ENCODE measurements at regions not wholly inside any gene's neighbourhood (a gene's known extent, or its start where the extent isn't known, plus 50 kb on each side); places are given as distances from the start of the nearest gene placed in this dataset.
A peak's percentile ranks its signal among the peaks of the same experiment; 100 is the strongest.
"Not testable (repeated sequence)": the region's sequence is repeated elsewhere in the genome, so short reads cannot be mapped to it uniquely, and the experiment has no call there.

DNA sequence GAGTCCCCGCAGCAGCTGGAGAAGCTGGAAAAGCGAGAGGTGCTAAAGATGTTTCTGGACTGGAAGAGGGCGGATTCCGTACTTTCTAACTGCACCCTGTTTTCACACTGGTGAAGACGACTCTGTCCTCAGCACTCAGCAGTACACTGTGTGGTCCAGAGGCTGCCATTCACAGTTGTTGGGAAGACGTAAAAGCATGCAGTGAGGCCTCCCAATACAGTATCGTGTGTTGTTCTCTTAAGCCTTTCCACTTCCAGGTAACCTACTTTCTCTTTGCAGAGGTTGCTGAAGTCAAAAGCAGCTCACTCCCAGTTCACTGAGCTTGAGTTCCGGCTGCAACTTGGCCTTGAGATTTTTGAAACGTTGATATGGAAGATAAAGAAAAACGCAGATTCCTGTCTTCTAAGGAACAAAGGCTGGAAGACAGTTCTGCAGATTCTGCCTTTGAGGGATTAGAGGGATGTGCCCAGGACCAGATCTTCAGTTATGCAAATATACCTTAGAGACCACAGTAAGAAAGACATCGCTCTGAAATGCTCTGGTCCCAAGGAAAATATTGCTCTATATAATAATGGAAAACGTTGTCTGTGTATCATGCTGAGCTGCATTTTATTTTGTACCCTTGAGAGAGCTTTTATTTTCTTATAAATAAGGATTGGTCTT is 540.9 kb downstream of the TRIML1 start:
- no peak for DNase-seq

DNA sequence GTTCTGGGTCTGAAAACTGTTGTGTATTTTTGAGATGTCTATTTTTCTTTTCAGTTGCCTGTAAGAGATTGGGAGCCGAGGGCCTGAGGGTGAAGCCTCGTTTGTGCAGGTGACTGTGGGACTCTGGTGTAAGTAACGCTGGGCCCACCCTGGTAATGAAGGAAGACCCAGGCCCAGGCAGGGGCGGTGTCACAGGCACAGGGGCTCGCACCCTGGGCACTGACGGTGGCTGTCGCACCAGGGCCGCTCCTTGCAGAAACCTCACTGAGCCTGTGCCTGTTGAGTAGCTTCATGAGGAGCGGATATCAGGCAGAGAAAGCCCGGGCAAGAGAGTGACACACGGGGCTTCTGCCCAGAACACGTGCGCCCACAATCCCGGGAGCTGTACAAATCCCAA is 541.4 kb downstream of the TRIML1 start:
- DNase-seq, result no peak

DNA sequence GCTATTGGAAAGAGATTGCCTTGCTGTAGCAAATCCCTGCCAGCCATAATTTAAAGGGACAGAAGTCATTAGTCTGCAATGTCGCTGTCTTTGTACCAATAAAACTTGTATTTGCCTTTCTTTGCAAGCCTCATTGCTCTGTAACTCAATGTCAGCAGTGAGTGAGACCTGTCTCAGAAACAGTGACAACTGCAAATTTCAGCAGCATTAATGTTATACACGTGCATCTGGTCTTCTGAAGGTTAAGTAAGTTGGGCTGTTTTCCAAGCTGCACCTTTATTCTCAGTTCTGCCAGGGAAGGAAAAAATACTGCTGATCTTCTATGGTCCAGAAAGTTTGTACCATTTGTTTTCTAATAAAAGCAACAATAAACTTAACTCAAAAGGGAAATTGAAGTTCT is 543.1 kb downstream of the TRIML1 start:
- no peak for DNase-seq

DNA sequence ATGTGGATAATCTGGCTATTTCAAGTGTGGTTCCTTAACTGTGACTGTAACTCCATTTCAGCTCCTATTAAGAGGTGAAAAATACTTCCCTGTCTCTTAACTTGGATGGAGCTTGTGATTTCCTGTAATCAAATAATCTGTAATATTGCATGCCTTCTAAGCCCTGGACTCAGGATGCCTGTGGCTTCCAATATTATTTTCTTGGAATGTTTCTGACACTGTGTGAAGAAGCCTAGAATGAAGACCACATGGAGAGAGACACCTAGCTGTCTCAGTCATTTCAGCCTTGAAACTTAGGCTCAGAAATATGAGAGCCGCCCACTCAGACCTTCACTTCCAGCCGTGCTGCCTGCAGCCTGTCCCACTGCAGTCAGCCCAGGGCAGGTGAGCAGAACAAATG is 544.3 kb downstream of the TRIML1 start:
- no peak for DNase-seq

DNA sequence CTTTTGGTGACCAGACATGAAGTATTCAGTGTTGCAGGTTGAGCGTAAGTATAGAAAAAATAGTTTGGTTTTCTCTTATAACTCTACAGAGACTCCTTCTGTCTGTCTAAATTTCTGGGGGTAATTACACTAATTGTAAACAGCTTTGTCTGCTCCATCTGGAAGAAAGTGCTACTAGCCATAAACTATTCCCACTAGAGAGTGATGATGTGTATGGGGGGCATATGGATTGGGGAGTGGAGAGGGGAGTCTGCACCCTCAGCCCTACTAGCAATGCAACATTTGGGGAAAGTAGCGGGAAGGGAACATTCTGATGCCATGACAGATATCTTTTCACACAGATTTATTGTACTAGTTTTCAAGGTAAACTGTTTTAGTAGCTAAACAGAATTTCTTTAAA is 549.7 kb downstream of the TRIML1 start:
- no peak for DNase-seq

DNA sequence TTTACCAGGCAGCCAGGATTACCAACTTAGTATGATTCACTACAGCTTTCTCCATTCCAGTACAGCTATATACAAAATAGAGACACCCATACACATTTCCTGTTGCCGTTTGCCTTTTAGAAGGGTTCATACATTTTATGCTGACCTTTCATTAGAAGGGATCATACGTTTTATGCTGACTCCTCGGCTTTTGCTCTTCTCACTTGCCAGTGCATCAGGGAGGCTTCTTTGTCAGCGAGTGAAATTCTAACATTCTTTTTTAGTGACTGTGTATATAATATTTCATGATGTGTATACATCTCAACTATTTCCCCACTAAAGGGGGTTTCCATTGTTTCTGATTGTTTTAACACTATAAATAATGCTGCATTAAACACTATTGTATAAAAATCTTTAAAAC is 552.6 kb downstream of the TRIML1 start:
- DNase-seq, result no peak

DNA sequence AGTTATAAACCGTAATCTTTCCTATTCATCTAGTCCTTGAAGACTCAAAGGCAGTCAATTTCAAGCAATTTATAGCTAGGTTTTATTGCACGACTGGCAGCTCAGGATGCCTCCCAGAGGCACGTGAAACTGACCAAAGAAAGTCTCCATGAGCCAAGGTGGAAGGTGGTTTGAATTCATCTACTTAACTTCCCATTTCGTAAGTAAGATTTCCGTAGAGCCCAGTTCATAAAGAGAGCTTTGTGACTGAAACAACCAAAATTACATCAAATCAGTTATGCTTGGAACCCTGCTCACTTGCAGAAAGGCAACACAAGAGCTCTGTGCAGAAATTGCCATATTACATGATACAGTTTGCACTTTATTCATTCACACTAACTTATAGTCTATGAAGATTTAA is 556.0 kb downstream of the TRIML1 start:
- DNase-seq, result no peak

DNA sequence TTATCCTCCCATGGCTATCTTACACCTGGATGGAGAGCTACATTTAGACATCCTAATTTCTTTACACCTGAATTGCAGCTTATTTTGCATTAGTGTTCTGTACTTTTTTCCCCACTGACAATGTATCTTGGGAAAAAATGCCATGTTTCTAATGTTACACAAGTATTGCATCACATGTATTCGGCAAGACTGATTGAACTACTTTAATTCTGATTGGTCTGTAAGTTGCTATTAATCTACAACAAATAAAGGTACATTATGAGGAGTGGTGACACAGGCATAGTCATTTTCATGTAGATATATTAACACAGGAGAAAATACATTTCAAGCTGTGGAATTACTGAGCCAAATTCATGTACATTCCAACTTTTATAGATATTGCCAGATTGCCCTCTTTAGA is 558.0 kb downstream of the TRIML1 start:
- no peak for DNase-seq

DNA sequence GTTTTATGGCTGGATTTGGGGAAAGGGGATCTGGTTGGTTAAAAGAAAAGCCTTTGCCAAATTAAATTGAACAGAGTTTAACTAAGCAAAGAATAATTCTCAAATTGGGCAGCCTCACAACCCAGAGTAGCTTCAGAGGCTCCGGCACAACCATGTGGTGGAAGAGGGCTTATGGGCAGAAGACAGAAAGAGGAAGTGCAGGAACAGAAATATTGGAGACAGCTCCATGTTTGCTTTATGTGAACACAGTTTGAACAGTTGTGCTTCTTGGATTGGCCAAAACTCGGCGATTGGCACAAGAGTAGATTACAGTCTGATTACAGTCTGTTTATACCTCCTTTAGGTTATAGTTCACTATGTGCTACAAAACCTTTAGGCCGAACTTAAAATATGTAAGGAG is 562.7 kb downstream of the TRIML1 start:
- no peak for DNase-seq

DNA sequence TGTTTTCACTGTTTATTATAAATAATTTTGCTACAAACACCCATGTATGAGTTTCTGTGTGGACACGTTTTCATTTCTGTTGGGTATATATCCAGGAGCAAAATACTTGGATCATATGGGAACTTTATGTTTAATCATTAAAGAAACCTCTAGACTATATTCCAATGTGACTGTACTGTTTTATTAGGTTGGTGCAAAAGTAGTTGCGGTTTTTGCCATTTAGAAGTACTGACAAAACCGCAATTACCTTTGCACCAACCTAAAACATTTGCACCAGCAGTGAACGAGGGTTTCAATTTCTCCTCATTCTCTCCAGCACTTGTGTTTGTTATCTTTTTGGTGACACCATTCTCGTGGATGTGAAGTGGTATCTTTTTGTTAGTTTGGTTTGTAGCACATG is 565.0 kb downstream of the TRIML1 start:
- no peak for DNase-seq

DNA sequence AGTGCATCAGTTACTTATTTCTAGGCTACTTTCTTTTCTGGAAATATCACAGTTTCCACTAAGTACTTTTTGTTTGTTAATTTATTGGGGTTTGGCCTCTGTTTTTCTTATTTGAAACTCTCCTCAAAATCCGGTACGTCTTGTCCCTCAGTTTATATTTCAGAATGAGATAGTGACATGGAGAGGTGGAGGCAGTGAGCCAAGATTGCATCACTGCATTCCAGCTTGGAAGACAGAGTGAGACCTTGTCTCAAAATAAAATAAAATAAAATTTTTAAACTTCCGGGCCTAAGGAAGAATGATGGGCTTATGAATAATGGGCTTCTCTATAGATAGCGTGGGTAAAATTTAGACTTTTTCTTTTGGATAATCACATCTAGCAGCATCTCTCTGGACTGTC is 567.8 kb downstream of the TRIML1 start:
- no peak for DNase-seq

DNA sequence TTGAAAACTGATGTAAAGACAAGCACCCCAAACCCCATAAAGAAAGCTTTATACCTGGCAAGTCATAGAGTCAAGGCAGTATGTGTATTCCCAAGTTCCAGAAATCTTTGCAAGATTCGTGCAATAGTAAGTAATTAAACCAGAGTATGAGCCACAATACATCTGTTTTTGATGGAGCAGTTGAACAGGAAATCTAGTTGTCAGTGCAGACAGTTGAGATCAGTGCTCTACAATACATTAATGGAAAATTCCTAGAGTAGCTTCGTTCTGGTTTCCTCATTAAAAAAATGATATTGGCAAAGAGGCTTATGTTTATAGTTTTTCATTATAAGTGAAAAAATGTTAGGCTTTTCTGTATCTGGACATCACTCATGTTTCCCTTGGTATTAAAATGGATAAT is 575.3 kb downstream of the TRIML1 start:
- DNase-seq, result no peak

DNA sequence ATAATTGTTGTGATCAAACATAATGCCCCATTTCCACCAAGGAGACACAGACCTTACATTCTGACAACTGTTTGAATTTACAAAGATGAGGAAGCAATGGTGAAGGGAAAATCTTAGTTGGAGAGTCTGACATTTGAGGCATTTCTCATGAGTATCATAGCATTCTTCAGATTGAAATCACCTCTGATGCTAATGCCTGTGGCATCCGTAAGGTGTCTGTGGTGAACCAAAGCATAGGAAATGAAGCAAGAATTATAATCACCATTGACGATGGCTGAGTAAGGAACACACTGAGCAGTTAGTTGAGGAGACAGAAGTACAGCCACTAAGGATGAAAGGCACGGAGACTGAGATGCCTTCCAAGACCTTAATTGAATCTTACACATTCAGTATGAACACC is 575.7 kb downstream of the TRIML1 start:
- no peak for DNase-seq

DNA sequence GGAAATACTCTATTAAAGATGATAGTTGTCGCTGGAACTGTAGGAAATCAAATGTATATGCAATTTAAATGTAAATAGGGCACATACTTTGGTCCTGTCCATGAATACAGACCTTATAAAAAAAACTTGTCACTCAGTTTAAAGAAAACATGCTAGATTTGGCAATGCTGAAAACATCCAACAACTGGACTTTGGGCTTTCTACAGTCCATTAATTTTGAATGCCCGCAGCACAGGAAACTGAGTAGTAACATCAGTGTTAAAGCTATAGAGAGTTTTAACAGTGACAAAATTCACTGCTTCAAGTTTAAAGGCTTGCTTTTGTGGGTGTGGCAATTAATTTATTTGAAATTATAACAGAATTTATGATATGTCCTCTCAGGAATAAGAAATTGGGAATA is 578.4 kb downstream of the TRIML1 start:
- DNase-seq, result no peak

DNA sequence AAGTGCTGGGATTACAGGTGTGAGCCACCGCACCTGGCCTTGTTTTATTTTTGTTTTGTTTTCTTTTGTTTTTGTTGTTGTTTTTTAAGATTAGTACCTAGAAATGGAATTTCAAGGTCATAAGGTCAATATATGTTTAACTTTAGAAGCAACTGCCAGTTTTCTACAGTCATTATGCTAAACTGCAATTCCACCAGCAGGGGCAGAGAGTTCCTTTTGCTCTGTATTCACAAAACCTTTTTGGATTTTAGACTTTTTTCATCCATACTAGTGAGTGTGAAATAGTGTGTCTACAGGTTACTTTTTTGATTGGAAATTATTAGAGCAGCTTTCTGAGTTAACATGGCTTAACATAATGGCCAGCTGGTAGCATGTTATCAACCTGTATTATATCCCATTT is 580.6 kb downstream of the TRIML1 start:
- no peak for DNase-seq

DNA sequence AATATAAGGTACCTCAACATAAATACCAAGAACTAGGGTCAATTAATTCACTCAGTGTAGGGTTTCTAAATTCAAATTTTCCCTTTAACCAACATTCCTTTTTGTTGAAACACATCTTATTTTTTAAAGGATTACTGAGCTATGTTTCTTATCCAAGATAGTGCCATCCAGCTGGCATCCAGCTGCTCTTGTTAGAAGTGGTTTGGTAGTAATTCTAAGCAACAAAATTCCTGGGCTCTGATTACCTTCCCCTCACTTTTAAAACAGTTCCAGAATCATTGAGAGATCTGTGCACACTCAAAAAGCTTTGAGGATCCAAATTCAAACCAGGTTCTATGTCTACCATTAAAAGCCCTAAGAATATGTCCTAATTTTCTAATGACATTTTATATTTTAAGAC is 583.7 kb downstream of the TRIML1 start:
- DNase-seq, result no peak

DNA sequence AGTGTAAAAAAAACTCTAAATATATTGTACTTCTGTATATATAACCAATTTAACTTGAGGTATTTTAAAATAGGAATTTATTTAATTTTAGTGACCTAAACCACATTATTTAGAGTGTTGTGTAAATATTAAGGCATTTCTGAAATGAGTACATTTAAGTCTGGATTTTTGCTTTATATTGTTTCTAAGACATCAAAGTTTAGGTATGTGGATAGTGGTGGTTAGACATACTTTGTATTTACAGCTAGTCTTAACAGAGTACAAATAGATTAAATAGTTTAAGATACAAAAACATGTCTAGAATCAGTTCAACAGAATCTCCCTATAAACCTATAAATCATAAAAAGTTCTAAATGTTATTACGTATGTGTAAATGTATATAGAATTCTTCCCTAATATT is 588.5 kb downstream of the TRIML1 start:
- DNase-seq, result no peak

DNA sequence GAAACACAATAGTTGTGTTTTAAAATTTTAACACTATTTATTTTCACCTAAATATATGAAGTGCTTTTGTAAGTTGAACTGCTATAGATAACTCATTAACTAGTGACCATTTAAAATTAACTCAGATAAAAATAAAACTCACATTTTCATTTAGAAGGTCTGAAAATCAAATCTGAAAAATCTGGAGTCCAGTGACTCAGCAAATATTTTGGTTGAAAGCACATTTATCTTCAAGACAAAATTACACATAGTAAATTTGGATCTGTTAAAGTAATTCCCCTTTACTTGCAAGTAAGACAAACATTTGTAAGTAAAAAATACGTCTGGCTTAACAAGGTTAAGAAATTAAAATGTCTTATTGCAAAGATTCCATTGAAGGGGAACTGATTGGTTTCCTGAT is 589.1 kb downstream of the TRIML1 start:
- DNase-seq, result no peak

DNA sequence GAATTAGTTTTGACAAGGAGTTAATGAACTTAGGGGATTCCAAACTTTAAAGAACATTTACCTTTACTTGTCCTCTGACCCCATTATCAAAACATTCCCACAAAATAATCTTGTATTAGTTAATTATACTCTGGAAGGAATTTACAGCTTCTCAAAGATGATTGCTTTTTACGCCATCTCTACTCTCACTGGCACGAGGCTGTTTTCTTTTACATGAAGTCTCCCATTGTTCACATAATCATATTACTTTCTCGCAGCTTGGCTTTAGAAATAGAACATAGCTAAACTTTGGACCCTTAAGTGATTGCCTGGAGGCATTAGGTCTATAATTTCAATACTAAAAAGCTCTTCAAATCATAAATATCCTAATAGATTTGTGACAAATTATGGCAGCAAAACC is 592.9 kb downstream of the TRIML1 start:
- DNase-seq, result no peak

DNA sequence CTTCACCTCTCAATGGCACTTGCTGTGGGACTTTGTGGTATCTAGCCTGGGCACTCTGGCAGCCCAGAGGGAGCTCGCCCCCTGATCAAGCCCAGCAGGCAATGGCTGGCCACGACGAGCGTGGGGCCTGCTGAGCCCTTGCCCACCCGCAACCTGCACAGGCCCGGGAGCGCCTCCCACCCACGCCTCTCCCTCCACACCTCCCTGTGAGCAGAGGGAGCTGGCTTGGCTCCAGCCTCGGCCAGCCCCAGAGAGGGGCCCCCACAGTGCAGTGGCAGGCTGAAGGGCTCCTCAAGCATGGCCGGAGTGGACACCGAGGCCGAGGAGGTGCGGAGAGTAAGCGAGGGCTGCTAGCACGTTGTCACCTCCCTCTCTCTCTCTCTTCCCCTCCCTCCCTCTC is 595.8 kb downstream of the TRIML1 start:
- DNase-seq, result no peak

DNA sequence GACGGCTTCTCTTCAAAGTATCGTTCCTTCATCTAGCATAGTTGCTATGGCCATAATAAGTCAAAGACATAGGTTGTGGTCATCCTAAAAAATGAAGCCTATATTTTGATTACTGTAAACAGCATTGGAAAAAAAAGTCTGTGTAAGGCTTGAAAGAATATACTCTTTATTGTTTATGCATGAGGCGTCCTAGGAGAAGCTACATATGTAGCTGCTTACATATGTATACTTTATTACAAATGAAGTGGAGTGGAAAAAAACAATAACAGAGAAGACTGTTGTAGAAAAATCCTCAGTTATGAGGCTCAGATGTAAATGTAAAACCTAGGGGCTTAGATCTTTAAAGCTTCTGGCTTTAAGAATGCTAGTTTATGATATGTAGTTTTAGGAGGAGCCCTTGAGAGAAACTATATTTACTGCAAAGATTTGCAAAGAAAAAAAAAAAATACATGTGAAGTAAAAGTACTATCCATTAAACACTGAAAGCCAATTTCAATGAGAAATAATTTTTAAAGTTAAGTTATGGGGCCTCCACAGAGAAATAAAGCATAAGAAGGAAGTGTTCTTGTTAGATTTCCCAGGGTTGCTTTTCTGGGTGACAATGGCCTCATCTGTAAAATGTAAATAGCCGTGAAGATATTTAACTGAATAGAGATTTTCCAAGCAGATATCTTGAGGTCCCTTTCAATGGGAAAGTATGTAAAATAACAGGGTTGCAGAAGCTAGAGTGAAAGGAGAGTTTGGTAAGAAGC is 598.2 kb downstream of the TRIML1 start:
- no peak for DNase-seq

DNA sequence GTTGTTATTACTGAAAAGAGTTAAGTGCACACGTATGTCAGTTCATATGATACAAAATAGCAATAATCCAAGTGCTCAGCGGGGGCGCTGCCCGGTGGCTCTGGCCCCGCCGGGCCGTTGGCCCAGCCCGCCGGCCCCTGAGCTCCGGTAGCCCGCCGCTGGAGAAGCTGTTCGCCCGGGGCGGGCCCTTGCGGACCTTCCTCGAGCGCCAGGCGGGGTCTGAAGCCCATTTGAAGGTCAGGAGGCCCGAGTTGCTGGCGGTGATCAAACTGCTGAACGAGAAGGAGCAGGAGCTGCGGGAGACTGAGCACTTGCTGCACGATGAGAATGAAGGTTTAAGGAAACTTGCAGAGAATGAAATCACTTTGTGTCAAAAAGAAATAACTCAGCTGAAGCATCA is 599.0 kb downstream of the TRIML1 start:
- peak; percentile 5 for DNase-seq

DNA sequence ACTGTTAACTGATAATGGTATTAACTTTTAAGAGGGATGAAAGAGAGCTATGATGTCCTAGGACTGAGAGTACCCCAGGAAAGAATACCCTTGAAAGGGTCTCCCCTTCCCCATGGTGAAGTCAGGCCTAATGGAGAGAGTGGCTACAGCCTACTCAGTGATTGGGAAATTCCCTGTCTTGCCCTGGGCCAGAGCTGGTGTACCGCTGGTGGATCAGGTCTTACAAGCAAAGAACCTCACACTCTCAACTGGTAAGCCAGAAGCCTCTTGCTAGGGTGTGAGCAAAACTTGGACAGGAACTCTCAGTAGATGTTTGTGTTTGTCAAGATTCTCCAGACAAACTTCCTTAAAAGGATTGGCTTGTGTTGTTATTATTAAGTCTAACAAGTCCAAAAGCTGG is 600.9 kb downstream of the TRIML1 start:
- not testable (repeated sequence) for DNase-seq

DNA sequence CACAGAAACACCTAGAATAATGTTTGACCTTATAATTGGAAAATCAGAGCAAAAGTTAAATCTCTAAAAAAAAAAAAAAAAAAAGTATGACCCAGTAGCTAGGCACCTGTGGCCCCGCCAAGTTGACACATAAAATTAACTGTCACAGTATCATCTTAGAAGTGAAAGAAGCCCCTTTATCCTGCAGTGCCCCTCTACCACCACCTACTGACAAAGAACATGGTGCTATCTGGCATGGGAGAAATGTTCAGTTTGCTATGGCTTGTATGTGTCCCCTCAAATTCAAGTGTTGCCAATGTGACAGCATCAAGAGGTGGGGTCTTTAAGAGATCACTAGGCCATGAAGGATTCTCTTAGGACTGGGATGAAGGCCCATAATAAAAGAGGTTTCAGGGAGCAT is 601.5 kb downstream of the TRIML1 start:
- not testable (repeated sequence) for DNase-seq

Data from CD4-positive, alpha-beta T cell treated with Interleukin-17A for 4 hours (primary cell).